Gastroesophageal sphincter (tissue), 3 donors: ENCODE measurements at regions not wholly inside any gene's neighbourhood (a gene's known extent, or its start where the extent isn't known, plus 50 kb on each side); places are given as distances from the start of the nearest gene placed in this dataset.

Experiments
- CTCF ChIP-seq, 4 experiments: fragments of 200-600 bp in 2 of 4; fragments of 450-650 bp in 2 of 4; sonication (generic) in 1 of 4; IDR thresholded peaks; one replicate each; pipeline ENCODE4 v1.5.1; 2017 to 2019; ENCODE audit warnings: antibody characterized with exemption in 4 of 4, mild to moderate bottlenecking in 2 of 4, moderate library complexity in 2 of 4
- EP300 ChIP-seq: sonication (generic); formaldehyde crosslinking; IDR thresholded peaks from one replicate; pipeline ENCODE4 v1.6.1; 2017; ENCODE audit warnings: antibody characterized with exemption, mild to moderate bottlenecking
- POLR2A ChIP-seq, 2 donors: fragments of 450-650 bp; IDR thresholded peaks; one replicate each; pipeline ENCODE4 v1.6.1; 2017; ENCODE audit warnings: antibody characterized with exemption in 2 of 2, mild to moderate bottlenecking in 2 of 2, moderate library complexity in 1 of 2
- POLR2AphosphoS5 ChIP-seq: sonication (generic); formaldehyde crosslinking; IDR thresholded peaks from one replicate; pipeline ENCODE4 v1.6.1; 2017; ENCODE audit warnings: antibody characterized with exemption

- TF ChIP-seq CTCF (IDR thresholded peaks at IDR 0.05) (no peak), EP300 (no peak), POLR2AphosphoS5 (no peak), POLR2A (IDR thresholded peaks at IDR 0.05) (no peak)
Measured at GRCh38 chr4:11821772-11822430, 393.2 kb upstream of the HS3ST1 start.
